ENCODE measurements at regions not wholly inside any gene's neighbourhood (a gene's known extent, or its start where the extent isn't known, plus 50 kb on each side); places are given as distances from the start of the nearest gene placed in this dataset.

GRCh38 chr5:32514806-32515205 lies 70.3 kb upstream of the ZFR start:
- TF ChIP-seq CTCF (IDR thresholded peaks at IDR 0.05; ENCODE audit: insufficient read depth, low read length) (no peak), POLR2AphosphoS5 (IDR thresholded peaks at IDR 0.05; ENCODE audit: low read depth) (no peak)
- TF ChIP-seq, protein P1, sequence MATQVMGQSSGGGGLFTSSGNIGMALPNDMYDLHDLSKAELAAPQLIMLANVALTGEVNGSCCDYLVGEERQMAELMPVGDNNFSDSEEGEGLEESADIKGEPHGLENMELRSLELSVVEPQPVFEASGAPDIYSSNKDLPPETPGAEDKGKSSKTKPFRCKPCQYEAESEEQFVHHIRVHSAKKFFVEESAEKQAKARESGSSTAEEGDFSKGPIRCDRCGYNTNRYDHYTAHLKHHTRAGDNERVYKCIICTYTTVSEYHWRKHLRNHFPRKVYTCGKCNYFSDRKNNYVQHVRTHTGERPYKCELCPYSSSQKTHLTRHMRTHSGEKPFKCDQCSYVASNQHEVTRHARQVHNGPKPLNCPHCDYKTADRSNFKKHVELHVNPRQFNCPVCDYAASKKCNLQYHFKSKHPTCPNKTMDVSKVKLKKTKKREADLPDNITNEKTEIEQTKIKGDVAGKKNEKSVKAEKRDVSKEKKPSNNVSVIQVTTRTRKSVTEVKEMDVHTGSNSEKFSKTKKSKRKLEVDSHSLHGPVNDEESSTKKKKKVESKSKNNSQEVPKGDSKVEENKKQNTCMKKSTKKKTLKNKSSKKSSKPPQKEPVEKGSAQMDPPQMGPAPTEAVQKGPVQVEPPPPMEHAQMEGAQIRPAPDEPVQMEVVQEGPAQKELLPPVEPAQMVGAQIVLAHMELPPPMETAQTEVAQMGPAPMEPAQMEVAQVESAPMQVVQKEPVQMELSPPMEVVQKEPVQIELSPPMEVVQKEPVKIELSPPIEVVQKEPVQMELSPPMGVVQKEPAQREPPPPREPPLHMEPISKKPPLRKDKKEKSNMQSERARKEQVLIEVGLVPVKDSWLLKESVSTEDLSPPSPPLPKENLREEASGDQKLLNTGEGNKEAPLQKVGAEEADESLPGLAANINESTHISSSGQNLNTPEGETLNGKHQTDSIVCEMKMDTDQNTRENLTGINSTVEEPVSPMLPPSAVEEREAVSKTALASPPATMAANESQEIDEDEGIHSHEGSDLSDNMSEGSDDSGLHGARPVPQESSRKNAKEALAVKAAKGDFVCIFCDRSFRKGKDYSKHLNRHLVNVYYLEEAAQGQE (IDR thresholded peaks at IDR 0.05; ENCODE audit: insufficient replicate concordance, low read depth), result no peak

All from HL-60 (cell line).